Astrocyte (in vitro differentiated cells and primary cell): ENCODE measurements at regions not wholly inside any gene's neighbourhood (a gene's known extent, or its start where the extent isn't known, plus 50 kb on each side); places are given as distances from the start of the nearest gene placed in this dataset.

Experiments used
- DNase-seq: peaks from one replicate; pipeline ENCODE4 v3.0.0-alpha.2; 2010; ENCODE audit warnings: low read depth
- FAIRE-seq: peaks from 2 replicates; lab custom pipeline; 2011; peaks lifted over from hg19 to GRCh38; lab: Jason Lieb, UNC
- H2AFZ ChIP-seq: 2 replicates; pipeline ENCODE4 v1.6.0; 2012; ENCODE audit warnings: low read depth, low read length, inconsistent platforms
- H3K27ac ChIP-seq: 2 replicates; pipeline ENCODE4 v1.5.1; 2011; ENCODE audit warnings: low read depth, low read length, inconsistent platforms
- H3K27me3 ChIP-seq: 2 replicates; pipeline ENCODE4 v1.6.0; 2011; ENCODE audit warnings: low read length, inconsistent platforms; ENCODE audit not compliant: insufficient read depth
- H3K36me3 ChIP-seq: 2 replicates; pipeline ENCODE4 v1.5.1; 2011; ENCODE audit warnings: low read length, inconsistent platforms; ENCODE audit not compliant: insufficient read depth
- H3K4me1 ChIP-seq: 2 replicates; pipeline ENCODE4 v1.5.1; 2011; ENCODE audit warnings: low read length, inconsistent platforms; ENCODE audit not compliant: insufficient read depth
- H3K4me2 ChIP-seq: 2 replicates; pipeline ENCODE4 v1.6.0; 2012; ENCODE audit warnings: low read length, inconsistent platforms
- H3K4me3 ChIP-seq: 2 replicates; pipeline ENCODE4 v1.5.1; 2011; ENCODE audit warnings: low read depth, mild to moderate bottlenecking, low read length, inconsistent platforms; ENCODE audit not compliant: insufficient read depth
- H3K79me2 ChIP-seq: 2 replicates; pipeline ENCODE4 v1.6.0; 2012; ENCODE audit warnings: mild to moderate bottlenecking, low read length, inconsistent platforms; ENCODE audit not compliant: insufficient read depth
- H3K9ac ChIP-seq: 2 replicates; pipeline ENCODE4 v1.6.0; 2012; ENCODE audit warnings: mild to moderate bottlenecking, low read length, inconsistent platforms
- H3K9me3 ChIP-seq: 2 replicates; pipeline ENCODE4 v1.5.1; 2012; ENCODE audit warnings: low read depth, mild to moderate bottlenecking, low read length, inconsistent platforms; ENCODE audit not compliant: insufficient read depth
- H4K20me1 ChIP-seq: 2 replicates; pipeline ENCODE4 v1.6.0; 2012; ENCODE audit warnings: low read length, inconsistent platforms; ENCODE audit not compliant: insufficient read depth
- H3K27ac Mint-ChIP-seq: one replicate; pipeline ENCODE4 v1.8.0; 2021; ENCODE audit warnings: mild to moderate bottlenecking, mixed read lengths; ENCODE audit not compliant: unreplicated experiment
- H3K27me3 Mint-ChIP-seq: one replicate; pipeline ENCODE4 v1.8.0; 2021; ENCODE audit warnings: low read depth, mixed read lengths; ENCODE audit not compliant: unreplicated experiment
- H3K36me3 Mint-ChIP-seq: one replicate; pipeline ENCODE4 v1.8.0; 2021; ENCODE audit warnings: low read depth, mixed read lengths; ENCODE audit not compliant: unreplicated experiment
- H3K4me1 Mint-ChIP-seq: one replicate; pipeline ENCODE4 v1.8.0; 2021; ENCODE audit warnings: low read depth, mixed read lengths; ENCODE audit not compliant: unreplicated experiment
- H3K4me3 Mint-ChIP-seq: one replicate; pipeline ENCODE4 v1.8.0; 2021; ENCODE audit warnings: mild to moderate bottlenecking, moderate library complexity, mixed read lengths; ENCODE audit not compliant: unreplicated experiment
- H3K9me3 Mint-ChIP-seq: one replicate; pipeline ENCODE4 v1.8.0; 2021; ENCODE audit warnings: mild to moderate bottlenecking, mixed read lengths; ENCODE audit not compliant: unreplicated experiment
- EZH2 ChIP-seq: IDR thresholded peaks from 2 replicates; pipeline ENCODE4 v1.6.1; 2012; ENCODE audit warnings: mild to moderate bottlenecking, low read length, inconsistent platforms; ENCODE audit not compliant: insufficient read depth
- TF ChIP-seq, protein P1 (sequence below): IDR thresholded peaks from 2 replicates; pipeline ENCODE4 v1.5.1; 2011; ENCODE audit warnings: low read depth, mild to moderate bottlenecking, inconsistent platforms, low read length, moderate library complexity; ENCODE audit not compliant: insufficient read depth

GRCh38 chr1:91165033-91165654 lies 143.3 kb upstream of the ZNF644 start:
- DNase-seq = peak; percentile 6
- no peaks in the 10 kb centered on the region for H3K36me3 ChIP-seq
- no peak overlapping the region for H2AFZ ChIP-seq
- H3K4me3 ChIP-seq = no peak overlapping the region
- Mint-ChIP-seq H3K36me3 (no peaks in the 10 kb centered on the region), H3K9me3 (peaks cover 4% of the 10 kb centered on the region), H3K27me3 (peaks cover 27% of the 10 kb centered on the region), H3K4me1 (no peaks in the 10 kb centered on the region), H3K4me3 (no peak overlapping the region), H3K27ac (peak overlapping the region; percentile 9)
- no peak overlapping the region for H3K9ac ChIP-seq
- FAIRE-seq = no peak
- no peak overlapping the region for H3K27ac ChIP-seq
- no peak overlapping the region for H3K4me2 ChIP-seq
- no peaks in the 10 kb centered on the region for H3K79me2 ChIP-seq
- H3K9me3 ChIP-seq = no peaks in the 10 kb centered on the region
- H3K4me1 ChIP-seq = no peaks in the 10 kb centered on the region
- TF ChIP-seq EZH2 = no peak
- TF ChIP-seq, protein P1, sequence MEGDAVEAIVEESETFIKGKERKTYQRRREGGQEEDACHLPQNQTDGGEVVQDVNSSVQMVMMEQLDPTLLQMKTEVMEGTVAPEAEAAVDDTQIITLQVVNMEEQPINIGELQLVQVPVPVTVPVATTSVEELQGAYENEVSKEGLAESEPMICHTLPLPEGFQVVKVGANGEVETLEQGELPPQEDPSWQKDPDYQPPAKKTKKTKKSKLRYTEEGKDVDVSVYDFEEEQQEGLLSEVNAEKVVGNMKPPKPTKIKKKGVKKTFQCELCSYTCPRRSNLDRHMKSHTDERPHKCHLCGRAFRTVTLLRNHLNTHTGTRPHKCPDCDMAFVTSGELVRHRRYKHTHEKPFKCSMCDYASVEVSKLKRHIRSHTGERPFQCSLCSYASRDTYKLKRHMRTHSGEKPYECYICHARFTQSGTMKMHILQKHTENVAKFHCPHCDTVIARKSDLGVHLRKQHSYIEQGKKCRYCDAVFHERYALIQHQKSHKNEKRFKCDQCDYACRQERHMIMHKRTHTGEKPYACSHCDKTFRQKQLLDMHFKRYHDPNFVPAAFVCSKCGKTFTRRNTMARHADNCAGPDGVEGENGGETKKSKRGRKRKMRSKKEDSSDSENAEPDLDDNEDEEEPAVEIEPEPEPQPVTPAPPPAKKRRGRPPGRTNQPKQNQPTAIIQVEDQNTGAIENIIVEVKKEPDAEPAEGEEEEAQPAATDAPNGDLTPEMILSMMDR = peak; percentile 96
- no peaks in the 10 kb centered on the region for H4K20me1 ChIP-seq
- no peaks in the 10 kb centered on the region for H3K27me3 ChIP-seq

DNA sequence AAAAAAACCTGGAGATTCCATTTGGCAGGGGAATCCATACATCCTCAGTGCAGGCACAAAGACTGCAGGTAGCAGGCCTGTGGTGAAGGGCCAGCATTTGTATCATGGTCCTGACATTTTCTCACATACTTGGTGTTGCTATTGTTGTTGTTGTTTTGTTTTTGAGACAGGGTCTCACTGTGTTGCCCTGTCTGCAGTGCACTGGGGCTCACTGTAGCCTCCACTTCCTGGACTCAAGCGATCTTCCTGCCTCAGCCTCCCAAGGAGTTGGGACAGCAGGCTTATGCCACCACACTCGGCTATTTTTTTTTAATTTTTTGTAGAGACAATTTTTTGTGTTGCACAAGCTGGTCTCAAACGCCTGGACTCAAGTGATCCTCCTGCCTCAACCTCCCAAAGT lies 140.8 kb upstream of the ZNF644 start:
- no peaks in the 10 kb centered on the region for H3K36me3 Mint-ChIP-seq
- no peak overlapping the region for H3K9ac ChIP-seq
- H3K4me3 ChIP-seq = no peak overlapping the region
- H3K4me1 ChIP-seq = no peaks in the 10 kb centered on the region
- DNase-seq = no peak
- no peaks in the 10 kb centered on the region for H3K9me3 Mint-ChIP-seq
- H3K4me2 ChIP-seq = no peak overlapping the region
- no peaks in the 10 kb centered on the region for H3K79me2 ChIP-seq
- H3K4me1 Mint-ChIP-seq = no peaks in the 10 kb centered on the region
- TF ChIP-seq EZH2 = no peak
- TF ChIP-seq, protein P1 = no peak
- no peaks in the 10 kb centered on the region for H3K36me3 ChIP-seq
- FAIRE-seq = no peak
- no peaks in the 10 kb centered on the region for H4K20me1 ChIP-seq
- no peak overlapping the region for H3K27ac Mint-ChIP-seq
- no peaks in the 10 kb centered on the region for H3K27me3 ChIP-seq
- H3K9me3 ChIP-seq = no peaks in the 10 kb centered on the region
- H3K27ac ChIP-seq = no peak overlapping the region
- H3K4me3 Mint-ChIP-seq = no peak overlapping the region
- H3K27me3 Mint-ChIP-seq = peaks cover 28% of the 10 kb centered on the region
- no peak overlapping the region for H2AFZ ChIP-seq

GRCh38 chr1:91161749-91162148 lies 139.9 kb upstream of the ZNF644 start:
- FAIRE-seq = no peak
- no peaks in the 10 kb centered on the region for H3K9me3 Mint-ChIP-seq

More at GRCh38 chr1:91161749-91162148, 139.9 kb upstream of the ZNF644 start:
- DNase-seq = no peak
- Mint-ChIP-seq H3K27ac (no peak overlapping the region), H3K4me1 (no peaks in the 10 kb centered on the region), H3K4me3 (no peak overlapping the region), H3K36me3 (no peaks in the 10 kb centered on the region), H3K27me3 (peaks cover 32% of the 10 kb centered on the region)
- H3K9me3 ChIP-seq = no peaks in the 10 kb centered on the region
- H3K4me1 ChIP-seq = no peaks in the 10 kb centered on the region
- H4K20me1 ChIP-seq = no peaks in the 10 kb centered on the region
- H3K4me2 ChIP-seq = no peak overlapping the region
- H3K4me3 ChIP-seq = no peak overlapping the region
- H3K36me3 ChIP-seq = no peaks in the 10 kb centered on the region
- no peaks in the 10 kb centered on the region for H3K79me2 ChIP-seq
- H3K9ac ChIP-seq = no peak overlapping the region
- TF ChIP-seq, protein P1 = no peak
- no peak for TF ChIP-seq EZH2
- no peak overlapping the region for H2AFZ ChIP-seq
- no peak overlapping the region for H3K27ac ChIP-seq
- H3K27me3 ChIP-seq = no peaks in the 10 kb centered on the region
